GM18519 (cell line): ENCODE measurements at regions not wholly inside any gene's neighbourhood (a gene's known extent, or its start where the extent isn't known, plus 50 kb on each side); places are given as distances from the start of the nearest gene placed in this dataset.
"Not testable (repeated sequence)": the region's sequence is repeated elsewhere in the genome, so short reads cannot be mapped to it uniquely, and the experiment has no call there.

Source experiments
- ATAC-seq: cut with Tn5 transposase; IDR thresholded peaks from one replicate; pipeline ENCODE4 v1.9.1; 2021; ENCODE audit warnings: mild to moderate bottlenecking, moderate library complexity; ENCODE audit not compliant: unreplicated experiment, low FRiP score

GRCh38 chr4:57763070-57763469 is 652.9 kb upstream of the IGFBP7 start:
- no peak for ATAC-seq

DNA sequence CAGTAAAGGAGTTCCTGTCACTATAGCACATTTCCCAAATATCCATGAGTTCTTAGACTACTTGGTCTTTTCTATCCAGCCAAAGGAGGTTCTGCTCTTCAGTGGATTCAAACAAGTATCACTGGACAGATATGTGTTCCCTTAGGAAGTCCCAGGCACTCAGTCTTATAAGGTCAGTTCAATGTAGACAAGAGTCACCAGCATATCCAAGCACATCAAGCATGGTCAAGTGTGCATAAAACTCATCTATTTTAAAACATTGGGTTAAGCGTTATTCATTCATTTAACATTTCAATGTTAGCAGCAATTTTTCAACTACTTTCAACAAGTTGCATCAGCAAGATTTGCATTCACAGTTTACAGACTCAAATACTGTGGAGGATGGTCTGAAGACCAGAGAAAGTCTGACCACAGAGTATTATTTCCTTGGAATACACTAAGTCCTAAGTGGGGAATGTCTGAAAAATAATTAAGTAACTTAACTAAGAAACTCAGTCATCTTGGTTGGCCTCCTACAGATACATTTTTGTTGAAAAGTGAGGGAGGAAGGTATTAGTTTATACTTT is 630.5 kb upstream of the IGFBP7 start:
- no peak for ATAC-seq

DNA sequence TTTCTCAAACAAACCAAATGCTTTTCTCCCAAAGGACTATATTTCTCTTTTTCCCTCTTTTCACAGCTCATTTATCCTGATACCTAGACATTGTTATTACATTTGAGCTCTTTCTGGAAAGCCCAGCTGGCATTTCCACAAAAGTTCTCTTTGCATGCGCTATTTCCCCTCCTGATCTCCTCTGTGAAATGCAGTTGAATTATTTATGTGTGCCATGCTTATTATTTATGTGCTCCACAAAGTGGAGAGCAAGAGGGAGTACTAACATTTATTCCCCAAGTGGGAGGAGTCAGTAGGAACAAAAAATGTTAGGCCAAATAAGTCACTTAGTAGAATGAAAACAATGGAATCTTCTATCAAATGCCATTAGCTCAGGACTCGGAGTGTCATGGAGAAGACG is 626.6 kb upstream of the IGFBP7 start:
- ATAC-seq, result no peak

GRCh38 chr4:57734104-57734670 is 624.0 kb upstream of the IGFBP7 start:
- ATAC-seq, result no peak

DNA sequence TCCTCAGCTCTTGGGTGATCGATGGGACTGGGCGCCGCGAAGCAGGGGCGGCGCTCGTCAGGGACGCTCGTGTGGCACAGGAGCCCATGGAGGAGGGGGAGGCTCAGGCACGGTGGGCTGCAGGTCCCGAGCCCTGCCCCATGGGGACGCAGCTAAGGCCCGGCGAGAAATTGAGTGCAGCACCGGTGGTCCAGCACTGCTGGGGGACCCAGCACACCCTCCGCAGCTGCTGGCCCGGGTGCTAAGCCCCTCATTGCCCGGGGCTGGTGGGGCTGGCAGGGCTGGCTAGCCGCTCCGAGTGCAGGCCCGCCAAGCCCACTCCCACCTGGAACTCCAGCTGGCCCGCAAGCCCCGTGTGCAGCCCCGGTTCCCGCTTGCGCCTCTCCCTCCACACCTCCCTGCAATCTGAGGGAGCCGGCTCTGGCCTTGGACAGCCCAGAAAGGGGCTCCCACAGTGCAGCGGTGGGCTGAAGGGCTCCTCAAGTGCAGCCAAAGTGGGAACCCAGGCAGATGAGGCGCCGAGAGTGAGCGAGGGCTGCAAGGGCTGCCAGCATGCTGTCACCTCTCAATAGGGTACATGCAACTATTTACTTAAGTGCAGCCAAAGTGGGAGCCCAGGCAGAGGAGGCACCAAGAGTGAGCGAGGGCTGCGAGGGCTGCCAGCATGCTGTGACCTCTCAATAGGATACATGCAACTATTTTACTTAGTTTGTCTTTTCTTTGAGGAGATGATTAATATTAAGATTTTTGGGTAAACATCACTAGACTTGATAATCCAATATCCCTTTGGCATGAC is 619.8 kb upstream of the IGFBP7 start:
- not testable (repeated sequence) for ATAC-seq

GRCh38 chr4:57726154-57726553 is 616.0 kb upstream of the IGFBP7 start:
- ATAC-seq, result no peak

DNA sequence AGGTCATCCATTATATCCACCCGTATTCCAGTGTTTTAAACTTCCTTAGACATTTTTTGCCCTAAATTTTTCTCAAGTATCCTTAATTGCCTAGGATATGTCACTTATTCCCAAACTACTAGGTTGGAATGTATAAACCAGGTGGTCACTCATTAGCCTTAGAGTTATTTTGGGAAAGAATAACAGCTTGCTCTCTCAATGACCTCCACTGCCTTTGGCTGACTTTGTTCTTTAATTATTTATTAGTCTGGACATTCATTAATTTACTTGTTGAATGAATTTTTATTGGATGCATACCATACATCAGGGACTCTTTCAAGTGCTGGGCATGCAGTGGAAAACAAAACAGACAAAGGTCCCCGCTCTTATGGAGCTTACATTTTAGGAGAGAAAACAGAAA is 609.3 kb upstream of the IGFBP7 start:
- no peak for ATAC-seq

DNA sequence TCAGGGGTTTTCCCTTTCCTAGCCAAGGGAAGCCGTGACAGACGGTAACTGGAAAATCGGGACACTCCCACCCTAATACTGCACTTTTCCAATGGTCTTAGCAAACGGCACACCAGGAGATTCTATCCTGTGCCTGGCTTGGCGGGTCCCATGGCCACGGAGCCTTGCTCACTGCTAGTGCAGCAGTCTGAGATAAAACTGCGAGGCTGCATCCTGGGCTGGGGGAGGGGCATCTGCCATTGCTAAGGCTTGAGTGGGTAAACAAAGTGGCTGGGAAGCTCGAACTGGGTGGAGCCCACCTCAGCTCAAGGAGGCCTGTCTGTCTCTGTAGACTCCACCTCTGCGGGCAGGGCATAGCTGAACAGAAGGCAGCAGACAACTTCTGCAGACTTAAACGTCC is 604.1 kb upstream of the IGFBP7 start:
- not testable (repeated sequence) for ATAC-seq

- ATAC-seq, result no peak
Measured at GRCh38 chr4:57710053-57710452, 599.9 kb upstream of the IGFBP7 start.

GRCh38 chr4:57691370-57691769 is 581.2 kb upstream of the IGFBP7 start:
- ATAC-seq, result no peak

DNA sequence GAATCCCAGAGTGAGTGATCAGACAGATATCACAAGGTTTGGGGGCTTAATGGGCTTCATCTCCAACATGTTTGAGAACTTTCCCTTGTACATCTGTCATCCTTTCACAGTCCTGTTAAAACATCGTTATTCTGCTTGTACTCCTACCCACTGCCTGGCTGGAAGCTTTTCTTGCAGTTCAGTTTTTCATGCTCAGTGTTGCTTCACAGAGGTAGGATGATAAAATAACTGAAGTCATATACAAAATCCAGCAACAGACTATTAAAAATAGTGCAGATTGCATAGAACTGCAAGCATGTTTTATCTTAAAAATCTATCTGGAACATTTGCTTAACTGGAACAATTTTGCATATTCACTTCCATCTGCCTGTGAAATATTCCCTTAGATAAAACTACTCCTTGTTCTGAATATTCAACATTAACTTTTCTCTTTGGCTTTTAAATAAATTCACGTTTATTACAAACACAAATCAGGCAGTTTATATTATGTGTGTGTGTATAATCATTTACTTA is 579.6 kb upstream of the IGFBP7 start:
- no peak for ATAC-seq

DNA sequence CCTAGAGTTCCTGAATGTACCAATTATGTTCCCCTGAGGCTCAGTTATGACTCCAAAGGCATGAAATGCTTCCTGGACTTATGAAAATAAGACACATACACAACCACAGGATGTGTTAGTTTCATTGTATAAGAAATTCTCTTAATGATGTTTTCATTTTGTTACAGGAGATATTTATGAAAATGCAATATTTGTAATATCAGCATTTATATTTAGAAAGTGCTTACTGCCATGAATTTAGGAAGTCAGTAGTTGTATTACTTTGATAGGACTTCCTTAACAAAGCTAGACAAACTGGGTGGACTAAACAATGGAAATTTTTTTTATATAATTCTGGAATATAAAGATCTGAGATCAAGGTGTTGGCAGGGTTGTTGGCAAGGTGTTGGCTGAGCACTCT is 572.1 kb upstream of the IGFBP7 start:
- no peak for ATAC-seq

DNA sequence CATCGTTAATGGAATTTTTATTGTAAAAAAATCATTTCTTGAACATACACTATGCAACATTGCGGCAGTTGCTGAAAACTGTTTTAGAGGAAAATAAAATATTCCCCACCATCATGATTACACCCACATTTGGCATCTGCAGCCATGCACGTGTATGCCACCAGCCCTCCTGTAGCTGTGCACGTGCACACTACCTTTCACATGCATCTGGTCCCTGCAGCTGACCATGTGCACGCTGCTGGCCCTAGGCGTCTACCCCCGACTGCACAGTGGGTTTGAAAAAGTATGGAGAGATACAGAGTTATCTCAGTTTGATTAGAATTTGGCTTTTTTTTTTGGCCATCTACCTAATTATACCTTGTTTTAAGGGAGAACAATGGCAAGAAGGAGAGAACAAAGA is 569.8 kb upstream of the IGFBP7 start:
- no peak for ATAC-seq

DNA sequence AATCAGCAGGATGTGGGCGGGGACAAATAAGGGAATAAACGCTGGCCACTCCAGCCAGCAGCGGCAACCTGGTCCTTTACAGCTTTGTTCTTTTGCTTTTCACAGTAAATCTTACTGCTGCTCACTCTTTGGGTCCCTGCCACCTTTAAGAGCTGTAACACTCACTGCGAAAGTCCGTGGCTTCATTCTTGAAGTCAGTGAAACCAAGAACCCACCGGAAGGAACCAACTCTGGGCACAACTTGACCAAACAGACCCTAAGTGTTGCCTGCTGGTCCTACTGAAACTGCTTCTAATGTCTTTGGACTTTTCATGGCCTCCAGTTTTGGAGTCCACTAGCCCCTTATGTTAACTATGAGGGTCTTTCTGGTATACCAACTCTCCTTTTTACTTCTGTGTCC is 566.2 kb upstream of the IGFBP7 start:
- ATAC-seq, result no peak

DNA sequence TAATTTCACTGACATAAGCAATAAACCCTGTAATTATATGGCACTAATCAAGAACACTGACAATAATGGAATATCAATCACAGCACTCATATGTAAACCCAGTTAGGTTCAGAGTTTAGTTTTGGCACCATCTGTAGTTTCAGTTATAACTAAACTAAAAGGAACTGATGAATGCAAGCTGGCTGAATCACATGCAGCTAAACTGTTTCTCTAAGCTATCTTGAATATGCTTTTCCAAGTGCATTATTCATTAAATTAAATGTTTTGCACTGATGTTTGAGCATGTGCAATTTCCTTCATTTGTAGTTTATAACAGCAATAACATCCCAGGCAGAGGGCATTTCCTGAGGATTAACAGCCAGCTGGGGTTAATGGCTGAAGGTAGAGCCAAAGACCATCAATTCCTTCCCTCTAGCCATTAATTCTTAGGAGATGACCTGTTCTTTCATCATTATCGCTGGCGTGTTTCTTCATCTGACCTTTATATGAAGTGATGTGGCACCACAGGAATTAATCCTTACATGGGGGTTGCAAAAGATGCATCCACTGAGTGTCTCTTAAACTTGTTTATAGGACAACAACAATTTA is 562.8 kb upstream of the IGFBP7 start:
- no peak for ATAC-seq

DNA sequence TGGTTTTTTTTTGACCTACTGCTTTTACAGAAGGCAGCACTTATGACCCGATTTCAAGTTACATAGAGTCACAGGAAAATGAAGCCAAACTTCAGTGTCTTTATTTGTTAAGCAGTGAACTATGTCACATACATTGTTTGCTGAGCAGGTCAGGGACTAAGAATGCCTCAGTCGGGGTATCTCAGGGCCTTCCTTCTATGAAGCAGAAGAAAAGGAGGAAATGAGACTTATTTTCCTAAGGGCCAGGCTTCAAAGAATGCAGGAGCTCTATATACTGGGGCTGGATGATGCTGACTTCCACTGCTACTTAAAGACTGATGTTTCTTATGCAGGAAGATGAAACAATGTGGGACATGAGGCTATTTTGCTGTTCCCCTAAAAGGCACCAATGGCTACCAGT is 558.4 kb upstream of the IGFBP7 start:
- no peak for ATAC-seq

- no peak for ATAC-seq
Measured at GRCh38 chr4:57665806-57666205, 555.6 kb upstream of the IGFBP7 start.

- no peak for ATAC-seq
Measured at GRCh38 chr4:57661517-57662090, 551.4 kb upstream of the IGFBP7 start.

- ATAC-seq, result no peak
Measured at GRCh38 chr4:57658673-57659072, 548.5 kb upstream of the IGFBP7 start.

DNA sequence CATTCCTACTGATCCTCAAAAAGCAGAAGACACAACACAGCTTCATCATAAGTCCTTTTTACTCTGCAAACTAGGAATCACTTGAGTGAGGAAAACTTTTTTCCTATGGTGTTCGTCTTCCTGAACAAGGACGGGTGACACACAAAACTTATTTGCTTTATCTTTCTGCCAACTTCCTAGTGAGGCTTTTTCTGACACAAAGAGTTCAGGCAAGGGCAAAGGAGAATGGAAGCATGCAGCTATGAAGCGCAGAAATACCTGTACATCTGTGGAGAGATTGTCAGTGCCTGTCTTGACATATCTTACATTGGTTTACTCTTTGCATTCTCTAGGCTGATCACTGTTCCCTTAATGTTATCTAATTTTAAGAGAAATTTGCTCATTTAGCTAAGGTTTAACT is 548.0 kb upstream of the IGFBP7 start:
- ATAC-seq, result no peak

- ATAC-seq, result no peak
Measured at GRCh38 chr4:57655342-57655741, 545.2 kb upstream of the IGFBP7 start.
